NCI-H2227 (cell line): ENCODE measurements at regions not wholly inside any gene's neighbourhood (a gene's known extent, or its start where the extent isn't known, plus 50 kb on each side); places are given as distances from the start of the nearest gene placed in this dataset.

ENCODE experiments used
- DNase-seq: peaks from one replicate; lab custom pipeline; 2025; ENCODE audit not compliant: unreplicated experiment; lab: John Stamatoyannopoulos, UW

DNA sequence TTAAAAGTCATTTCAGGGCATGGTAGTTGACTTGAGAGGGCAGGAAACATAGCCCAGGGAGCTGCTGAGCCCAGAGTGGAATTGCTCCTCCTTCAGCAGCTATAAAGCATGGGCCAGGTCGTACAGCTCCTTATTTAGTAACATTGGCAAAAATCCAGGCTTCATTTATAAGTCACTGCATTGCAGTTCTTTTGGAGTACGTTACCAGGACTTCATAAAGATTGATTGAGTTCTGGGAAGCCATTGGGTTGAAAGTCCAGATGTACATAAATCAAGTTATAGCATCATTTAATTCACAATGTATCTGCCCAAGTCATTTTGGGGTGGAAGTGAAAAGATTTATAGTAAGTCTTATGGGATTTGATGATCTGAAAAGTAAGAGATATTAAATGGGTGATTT is 53.0 kb upstream of the ANKEF1 start:
- peak; percentile 24 for DNase-seq

DNA sequence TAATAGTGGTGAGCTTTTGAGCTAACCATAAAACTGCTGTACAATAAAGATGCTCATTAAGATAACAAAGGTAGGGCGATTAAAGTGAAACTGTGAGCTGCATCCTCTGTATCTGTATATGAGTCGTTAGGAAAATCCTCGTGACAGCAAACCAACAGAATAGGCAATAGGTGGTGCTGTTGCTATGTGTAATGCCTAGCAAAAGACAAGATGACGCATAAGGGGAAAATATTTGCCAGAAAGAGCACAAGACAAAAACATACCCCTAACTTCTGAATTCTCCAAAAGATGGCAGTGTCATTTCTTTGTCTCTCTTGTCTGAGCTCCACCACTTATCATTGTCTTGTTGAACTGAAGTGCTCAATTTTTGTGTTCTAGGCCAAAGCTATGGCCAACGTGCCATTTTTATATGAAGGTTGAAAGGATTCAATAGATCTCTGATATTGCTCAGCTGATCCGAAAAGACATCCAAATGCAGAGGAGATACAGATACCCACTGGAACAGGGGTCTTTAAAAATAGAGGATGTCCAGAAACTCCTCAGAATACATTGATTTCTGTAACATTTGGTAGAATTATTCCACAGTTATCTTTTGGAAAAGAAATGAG is 56.3 kb upstream of the ANKEF1 start:
- DNase-seq = peak; percentile 78

DNA sequence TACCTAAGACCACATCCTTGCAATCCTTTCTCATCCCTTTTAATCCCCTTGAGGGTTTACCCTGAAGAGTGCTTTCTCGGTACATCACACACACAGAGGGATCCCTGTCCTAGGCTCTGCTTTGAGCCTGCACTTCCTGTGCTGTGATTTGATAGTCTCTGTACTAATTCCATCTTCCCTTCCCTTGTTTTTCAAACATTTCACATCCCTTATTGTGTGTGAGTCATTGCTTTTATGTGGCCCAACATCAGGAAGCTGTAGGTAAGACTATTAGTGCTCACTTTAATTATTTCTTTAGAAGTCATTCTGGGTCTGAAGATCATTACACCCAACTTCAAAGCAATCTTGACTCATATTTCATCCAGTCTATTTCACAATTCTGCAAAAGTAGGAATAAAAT is 57.2 kb upstream of the ANKEF1 start:
- no peak for DNase-seq

GRCh38 chr20:9974324-9974723 is 60.5 kb upstream of the ANKEF1 start:
- DNase-seq = no peak

- no peak for DNase-seq
These were observed 63.0 kb upstream of the ANKEF1 start for GRCh38 chr20:9971746-9972145.

GRCh38 chr20:9969626-9970025 is 65.2 kb upstream of the ANKEF1 start:
- no peak for DNase-seq

GRCh38 chr20:9968015-9968414 is 66.8 kb upstream of the ANKEF1 start:
- DNase-seq = no peak

DNA sequence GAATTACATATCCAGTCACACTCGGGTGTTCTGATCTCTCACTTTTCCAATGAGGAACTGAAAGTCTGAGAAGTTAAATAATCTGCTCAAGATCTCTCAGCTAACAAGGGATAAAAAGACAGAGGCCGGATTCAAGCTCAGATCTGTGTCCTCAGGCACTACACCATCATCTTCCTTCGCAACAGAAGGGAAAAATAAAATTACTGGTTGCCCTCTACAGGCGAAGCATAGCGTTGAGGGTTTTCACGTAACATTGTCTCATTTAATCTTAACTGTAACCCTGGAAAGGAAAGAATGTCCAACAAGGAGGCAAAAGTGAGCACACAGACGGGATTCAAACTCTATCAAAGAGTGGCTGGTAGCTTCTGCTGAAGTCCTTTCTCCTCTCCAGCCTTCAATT is 67.8 kb upstream of the ANKEF1 start:
- peak; percentile 11 for DNase-seq

- DNase-seq = no peak
These were observed 71.8 kb upstream of the ANKEF1 start for GRCh38 chr20:9963029-9963428.

- DNase-seq = no peak
These were observed 76.1 kb upstream of the ANKEF1 start for GRCh38 chr20:9958693-9959092.

DNA sequence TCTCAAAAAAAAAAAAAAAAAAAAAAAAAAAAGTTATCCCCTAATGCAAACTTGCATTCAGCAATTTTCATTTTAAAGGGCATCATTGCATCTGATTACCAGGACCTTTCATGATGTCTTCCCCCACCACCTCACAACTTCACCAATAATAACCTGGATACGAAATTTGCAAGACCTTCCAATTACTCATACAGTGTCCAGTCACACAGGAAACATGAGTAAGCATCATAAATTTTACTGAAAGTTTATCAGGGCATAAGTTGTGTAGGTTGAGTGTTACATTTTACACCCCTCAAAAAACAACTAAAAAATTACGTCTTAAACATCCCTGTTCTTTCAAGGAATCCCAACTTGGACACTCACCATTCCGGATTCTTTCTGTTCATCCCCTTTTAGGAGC is 79.1 kb upstream of the ANKEF1 start:
- DNase-seq = no peak

- DNase-seq = no peak
These were observed 85.2 kb upstream of the ANKEF1 start for GRCh38 chr20:9949563-9949962.

- DNase-seq = no peak
These were observed 89.4 kb upstream of the ANKEF1 start for GRCh38 chr20:9945408-9945807.

DNA sequence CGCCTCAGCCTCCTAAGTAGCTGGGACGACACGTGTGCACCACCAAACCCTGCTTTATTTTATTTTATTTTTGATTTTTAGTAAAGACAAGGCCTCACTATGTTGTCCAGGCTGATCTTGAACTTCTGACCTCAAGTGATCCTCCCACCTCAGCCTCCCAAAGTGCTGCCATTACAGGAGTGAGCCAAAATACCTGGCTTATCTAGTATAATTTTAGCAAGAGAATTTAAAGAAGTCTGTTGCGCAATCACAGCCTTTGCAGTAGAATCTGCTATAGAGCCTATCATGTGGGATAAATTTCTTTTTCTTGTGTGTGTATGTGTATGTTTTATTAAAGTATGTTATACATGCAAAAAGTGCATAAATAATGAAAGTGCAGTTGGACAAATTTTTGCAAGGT is 92.1 kb upstream of the ANKEF1 start:
- no peak for DNase-seq

- no peak for DNase-seq
These were observed 94.5 kb upstream of the ANKEF1 start for GRCh38 chr20:9940329-9940728.

DNA sequence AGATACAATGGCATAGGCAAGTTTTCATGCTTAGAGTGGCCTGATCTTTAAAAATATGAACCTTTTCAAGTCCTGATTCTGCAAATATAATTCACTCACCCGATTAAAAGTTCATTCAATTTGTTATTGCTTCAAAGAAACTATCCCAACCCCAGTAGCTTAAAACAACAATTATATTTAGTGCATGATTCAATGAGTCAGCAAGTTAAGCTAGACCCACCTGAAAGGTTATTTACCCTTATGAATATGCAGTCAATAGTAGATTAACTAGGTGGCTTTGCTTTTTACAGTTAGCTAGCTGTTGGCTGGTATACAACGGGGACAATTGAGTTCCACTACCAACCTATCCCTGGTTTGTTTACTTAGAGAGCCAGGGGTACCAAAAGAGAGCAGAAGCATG is 95.6 kb upstream of the ANKEF1 start:
- no peak for DNase-seq

DNA sequence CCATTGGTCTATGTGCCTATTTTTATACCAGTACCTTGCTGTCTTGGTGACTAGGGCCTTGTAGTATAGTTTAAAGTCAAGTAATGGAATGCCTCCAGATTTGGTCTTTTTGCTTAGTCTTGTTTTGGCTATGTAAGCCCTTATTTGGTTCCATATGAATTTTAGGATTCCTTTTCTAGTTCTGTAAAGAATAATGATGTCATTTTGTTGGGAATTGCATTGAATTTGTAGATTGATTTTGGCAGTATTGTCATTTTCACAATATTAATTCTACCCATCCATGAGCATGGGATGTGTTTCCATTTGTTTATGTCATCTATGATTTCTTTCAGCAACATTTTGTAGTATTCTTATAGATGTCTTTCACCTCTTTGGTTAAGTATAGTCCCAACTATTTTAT is 96.4 kb upstream of the PAK5 start:
- no peak for DNase-seq

DNA sequence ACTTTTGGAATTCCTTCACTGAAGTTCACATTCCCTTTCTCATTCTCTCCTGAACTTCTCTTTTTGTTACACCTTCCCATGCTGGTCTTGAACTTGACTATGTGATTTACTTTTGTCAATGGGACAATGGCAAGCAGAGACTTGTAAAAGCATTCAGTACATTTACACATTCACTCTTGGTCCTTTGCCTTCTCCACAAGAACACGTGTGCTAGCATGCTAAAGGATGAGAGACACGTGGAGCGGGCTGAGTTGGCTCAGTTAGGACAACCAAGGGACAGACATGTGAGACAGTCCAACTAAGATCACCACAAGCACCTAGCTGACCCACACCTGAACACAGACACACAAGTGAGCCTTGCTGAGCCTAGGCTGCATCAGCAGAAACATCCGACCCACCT is 91.3 kb upstream of the PAK5 start:
- no peak for DNase-seq

DNA sequence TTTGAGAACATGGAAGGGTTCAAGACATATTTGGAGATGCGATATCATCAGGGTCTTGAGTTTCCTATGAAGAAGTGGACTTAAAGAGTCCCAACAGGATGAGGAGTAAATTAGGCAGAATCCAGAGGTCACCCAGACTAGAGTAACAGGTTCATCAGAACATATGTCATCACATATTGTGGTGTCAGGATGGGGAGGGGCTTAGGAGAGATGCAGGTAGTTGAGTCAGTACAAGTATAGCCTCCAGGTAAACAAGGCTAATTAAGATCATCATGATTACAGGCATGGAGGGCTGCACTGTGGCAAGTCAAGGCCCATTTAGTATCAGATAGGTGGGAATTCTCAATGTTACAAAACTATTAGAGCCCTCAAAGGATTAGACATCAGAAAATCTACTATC is 90.1 kb upstream of the PAK5 start:
- no peak for DNase-seq

- DNase-seq = no peak
These were observed 89.4 kb upstream of the PAK5 start for GRCh38 chr20:9928281-9928737.

DNA sequence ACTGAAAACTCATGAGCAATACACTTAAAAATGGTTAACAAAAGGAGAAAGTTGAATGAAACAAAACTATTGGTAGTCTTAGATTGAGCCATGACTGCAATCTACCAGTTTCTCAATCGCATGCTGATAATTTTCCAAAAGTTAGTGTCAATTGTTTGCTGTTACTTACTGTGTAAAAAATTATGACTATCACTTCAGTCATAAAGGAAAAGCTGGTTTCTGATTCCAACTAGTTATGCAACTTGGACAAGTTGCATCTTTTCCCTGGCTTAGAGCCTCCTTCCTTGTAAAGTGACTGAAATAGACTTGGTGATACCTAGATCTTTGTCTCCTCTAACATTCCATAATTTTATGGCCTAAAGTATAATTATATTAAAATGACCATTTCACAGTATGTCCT is 88.3 kb upstream of the PAK5 start:
- DNase-seq = no peak

GRCh38 chr20:9926476-9926875 is 87.6 kb upstream of the PAK5 start:
- DNase-seq = no peak

- no peak for DNase-seq
These were observed 87.1 kb upstream of the PAK5 start for GRCh38 chr20:9926007-9926406.

DNA sequence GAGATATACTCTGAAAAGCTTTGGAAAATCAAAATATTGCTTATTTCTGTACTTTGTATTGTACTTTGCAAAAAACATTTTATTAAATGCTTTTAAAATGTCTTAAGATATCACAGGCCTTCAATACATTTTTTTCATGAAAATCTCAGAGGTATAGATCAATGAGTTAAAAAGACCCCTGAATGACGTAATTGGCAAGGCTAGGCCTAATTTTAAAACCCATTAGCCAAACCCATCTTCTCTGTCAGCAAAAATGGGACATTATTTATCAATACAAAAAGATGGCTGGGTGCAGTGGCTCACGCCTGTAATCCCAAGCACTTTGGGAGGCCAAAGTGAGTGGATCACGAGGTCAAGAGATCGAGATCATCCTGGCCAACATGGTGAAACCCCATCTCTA is 84.8 kb upstream of the PAK5 start:
- DNase-seq = no peak
